NB4 (cell line): ENCODE measurements at regions not wholly inside any gene's neighbourhood (a gene's known extent, or its start where the extent isn't known, plus 50 kb on each side); places are given as distances from the start of the nearest gene placed in this dataset.

Experiments
- DNase-seq: peaks from one replicate; pipeline ENCODE4 v3.0.0; 2010; ENCODE audit warnings: low read depth
- H3K4me3 ChIP-seq: one replicate; pipeline ENCODE4 v1.5.1; 2011; ENCODE audit warnings: mild to moderate bottlenecking, low read depth, low read length, moderate library complexity
- CTCF ChIP-seq: IDR thresholded peaks from one replicate; pipeline ENCODE4 v1.5.1; 2012; ENCODE audit warnings: low read depth, low read length
- MAX ChIP-seq: IDR thresholded peaks from 2 replicates; pipeline ENCODE4 v1.6.1; 2011; ENCODE audit warnings: low read depth, low read length
- MYC ChIP-seq: IDR thresholded peaks from 2 replicates; pipeline ENCODE4 v1.6.1; 2011; ENCODE audit warnings: low read depth, low read length
- POLR2A ChIP-seq: IDR thresholded peaks from 2 replicates; pipeline ENCODE4 v1.6.1; 2011; ENCODE audit warnings: mild to moderate bottlenecking; ENCODE audit not compliant: insufficient read length; ENCODE audit errors: extremely low read depth

GRCh38 chr7:13731643-13732042 lies 257.8 kb downstream of the ETV1 start:
- no peak for DNase-seq
- no peak for TF ChIP-seq MAX
- no peak for TF ChIP-seq MYC
- no peak for TF ChIP-seq POLR2A
- no peak for TF ChIP-seq CTCF
- H3K4me3 ChIP-seq: no peak overlapping the region

GRCh38 chr7:13737563-13737962 lies 251.9 kb downstream of the ETV1 start:
- TF ChIP-seq POLR2A: no peak
- no peak for TF ChIP-seq MYC
- no peak for TF ChIP-seq CTCF
- TF ChIP-seq MAX: no peak
- no peak for DNase-seq
- no peak overlapping the region for H3K4me3 ChIP-seq

- H3K4me3 ChIP-seq: no peak overlapping the region
- no peak for DNase-seq
- no peak for TF ChIP-seq MAX
- no peak for TF ChIP-seq CTCF
- TF ChIP-seq POLR2A: no peak
- TF ChIP-seq MYC: no peak
Observed at GRCh38 chr7:13742126-13742525, 247.3 kb downstream of the ETV1 start.

GRCh38 chr7:13742811-13743210 lies 246.7 kb downstream of the ETV1 start:
- DNase-seq: peak; percentile 51
- TF ChIP-seq MAX (no peak), CTCF (peak; percentile 22)

GRCh38 chr7:13743226-13743625 lies 246.2 kb downstream of the ETV1 start:
- no peak overlapping the region for H3K4me3 ChIP-seq
- TF ChIP-seq POLR2A (no peak), CTCF (no peak)
- no peak for DNase-seq

More at GRCh38 chr7:13742811-13743210, 246.7 kb downstream of the ETV1 start:
- H3K4me3 ChIP-seq: no peak overlapping the region

GRCh38 chr7:13745530-13745929 lies 243.9 kb downstream of the ETV1 start:
- TF ChIP-seq CTCF: no peak
- TF ChIP-seq MYC: no peak
- TF ChIP-seq POLR2A: no peak
- TF ChIP-seq MAX: no peak
- no peak overlapping the region for H3K4me3 ChIP-seq
- no peak for DNase-seq
